OCI-M2 (cell line): ENCODE measurements at regions not wholly inside any gene's neighbourhood (a gene's known extent, or its start where the extent isn't known, plus 50 kb on each side); places are given as distances from the start of the nearest gene placed in this dataset.

ENCODE experiments used
- DNase-seq: peaks from one replicate; lab custom pipeline; 2025; ENCODE audit not compliant: unreplicated experiment; lab: John Stamatoyannopoulos, UW

DNA sequence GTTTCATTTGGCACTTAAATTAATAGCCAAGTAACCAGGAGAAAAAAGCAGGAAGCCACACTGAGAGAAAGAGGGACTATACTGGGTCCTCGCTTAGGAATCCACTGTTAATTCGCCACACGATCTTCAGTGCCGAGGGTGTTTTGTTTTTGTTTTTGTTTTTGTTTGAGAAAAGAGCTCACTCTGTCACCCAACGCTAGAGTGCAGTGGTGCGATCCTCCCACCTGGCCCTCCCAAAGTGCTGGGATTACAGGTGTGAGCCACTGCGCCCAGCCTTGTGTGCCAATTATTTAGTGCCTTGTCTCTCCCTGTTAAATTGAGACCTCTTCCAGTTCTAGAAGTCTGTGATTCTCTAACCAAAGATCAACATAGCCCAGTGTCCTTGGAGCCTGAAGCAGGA lies 53.8 kb upstream of the TPM1 start:
- DNase-seq: no peak

DNA sequence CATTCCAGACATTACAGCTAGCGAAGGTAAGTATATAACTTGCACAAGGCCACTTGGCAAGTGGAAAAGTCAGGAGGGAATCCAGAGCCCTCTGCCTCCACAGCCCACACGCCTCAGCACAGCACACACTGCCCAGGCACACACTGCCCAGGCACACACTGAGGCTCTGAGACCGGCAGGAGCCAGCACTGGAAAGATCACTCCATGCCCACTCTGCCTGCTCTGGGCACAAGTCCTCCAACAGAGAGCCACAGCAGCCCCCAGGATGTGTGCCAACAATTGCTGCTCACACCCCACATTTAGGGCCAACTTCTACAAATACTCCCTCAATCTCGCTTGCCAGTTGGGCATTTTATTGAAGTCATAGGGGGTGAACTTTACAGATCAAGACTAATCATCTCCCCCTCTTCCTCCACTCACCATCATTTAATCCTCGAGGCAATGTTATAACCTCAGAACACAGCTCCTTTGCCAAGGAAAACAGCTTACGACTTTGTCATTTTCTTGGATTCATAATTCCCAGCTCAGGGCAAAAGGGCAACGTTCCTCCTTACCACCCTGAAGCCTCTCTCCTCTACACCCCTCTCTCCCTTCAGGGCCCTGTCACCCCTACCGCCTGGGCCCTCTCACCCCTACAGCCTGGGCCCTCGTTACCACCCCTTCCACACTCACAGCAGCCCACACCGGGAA lies 53.0 kb upstream of the TPM1 start:
- DNase-seq: no peak

DNA sequence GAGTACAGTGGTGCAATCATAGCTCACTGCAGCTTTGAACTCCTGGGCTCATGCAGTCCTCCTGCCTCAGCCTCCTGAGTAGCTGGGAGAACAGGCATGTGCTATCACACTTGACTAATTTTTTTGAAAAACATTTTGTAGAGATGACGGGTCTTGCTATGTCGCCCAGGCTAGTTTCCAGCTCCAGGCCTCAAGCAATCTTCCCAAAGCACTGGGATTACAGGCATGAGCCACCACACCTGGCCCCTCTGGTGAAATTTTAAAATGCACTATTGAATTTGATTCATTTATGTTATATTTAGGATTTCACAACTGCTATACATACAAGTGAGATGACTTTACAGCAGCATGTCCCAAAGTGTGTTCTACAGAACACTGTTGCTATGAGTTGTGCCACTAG lies 50.8 kb upstream of the TPM1 start:
- no peak for DNase-seq

DNA sequence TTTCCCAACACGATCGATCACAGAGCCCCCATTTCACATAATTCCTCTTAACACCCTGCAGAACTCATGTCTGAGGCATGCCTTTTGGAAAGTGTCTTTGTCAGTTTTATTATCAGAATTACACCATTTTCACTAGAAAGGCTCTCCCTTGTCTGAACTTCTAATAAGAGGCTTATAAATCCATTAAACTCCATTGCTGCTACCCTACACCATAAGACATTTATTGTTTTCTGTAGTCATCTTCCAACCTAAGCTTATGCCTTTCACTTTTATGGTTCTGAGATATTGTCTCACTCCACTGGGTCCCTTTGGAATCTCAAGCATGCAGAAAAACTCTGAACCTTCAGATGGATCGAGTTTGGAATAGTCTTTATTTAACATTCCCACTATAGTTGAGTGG lies 50.2 kb upstream of the TPM1 start:
- DNase-seq: no peak
